HFFc6 (cell line): ENCODE measurements at regions not wholly inside any gene's neighbourhood (a gene's known extent, or its start where the extent isn't known, plus 50 kb on each side); places are given as distances from the start of the nearest gene placed in this dataset.
A peak's percentile ranks its signal among the peaks of the same experiment; 100 is the strongest.
"Not testable (repeated sequence)": the region's sequence is repeated elsewhere in the genome, so short reads cannot be mapped to it uniquely, and the experiment has no call there.

Source experiments
- DNase-seq: peaks from one replicate; pipeline ENCODE4 v3.0.0-alpha.2; 2018
- H3K27ac Mint-ChIP-seq: 2 replicates; pipeline ENCODE4 v1.8.0; 2020; ENCODE audit warnings: mild to moderate bottlenecking, mixed read lengths
- H3K27me3 Mint-ChIP-seq: 2 replicates; pipeline ENCODE4 v1.8.0; 2021; ENCODE audit warnings: mild to moderate bottlenecking, moderate library complexity, mixed read lengths; ENCODE audit not compliant: insufficient read depth
- H3K36me3 Mint-ChIP-seq: 2 replicates; pipeline ENCODE4 v1.8.0; 2021; ENCODE audit warnings: low read depth, mixed read lengths
- H3K4me1 Mint-ChIP-seq: 2 replicates; pipeline ENCODE4 v1.8.0; 2020; ENCODE audit warnings: low read depth, mixed read lengths
- H3K4me3 Mint-ChIP-seq: 2 replicates; pipeline ENCODE4 v1.8.0; 2020; ENCODE audit warnings: mild to moderate bottlenecking, moderate library complexity, mixed read lengths
- H3K9me3 Mint-ChIP-seq: 2 replicates; pipeline ENCODE4 v1.8.0; 2020; ENCODE audit warnings: mild to moderate bottlenecking, mixed read lengths
- CTCF ChIP-seq: fragments of 200-600 bp; sonication (generic); IDR thresholded peaks from 2 replicates; pipeline ENCODE4 v1.5.0; 2021; ENCODE audit warnings: antibody characterized with exemption, mild to moderate bottlenecking

DNA sequence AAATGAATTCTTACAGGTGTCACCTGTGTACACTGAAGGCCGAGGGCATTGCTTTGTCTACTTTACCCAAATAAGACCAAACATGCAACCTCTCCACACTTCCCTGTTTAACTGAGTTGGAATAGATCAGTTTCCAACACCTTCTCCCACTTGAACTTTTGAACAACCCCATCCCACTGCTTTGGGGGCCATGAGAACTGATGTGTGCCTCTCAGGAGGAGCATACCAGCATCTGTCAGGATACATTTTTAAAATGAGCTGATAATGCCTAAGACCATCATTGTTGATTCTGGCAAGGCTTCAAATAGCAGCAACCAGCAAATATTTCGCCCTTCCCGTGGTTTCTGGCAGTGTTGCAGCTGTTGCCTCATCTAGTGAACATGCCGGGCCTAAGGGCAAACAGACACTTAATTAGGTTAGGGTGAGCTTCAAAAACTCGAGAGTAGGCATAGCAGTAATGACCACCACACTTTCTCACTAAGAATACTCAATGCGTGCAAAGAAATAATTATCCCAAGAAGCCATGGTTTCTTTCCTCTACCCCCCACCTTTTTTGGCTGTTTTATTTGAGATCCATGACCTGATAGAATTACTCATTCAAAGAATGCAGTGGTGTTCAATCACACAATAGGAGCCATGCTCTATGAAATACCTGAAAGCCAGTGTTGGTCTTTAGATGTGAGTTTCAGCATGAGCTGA is 63.7 kb downstream of the MAP10 start:
- Mint-ChIP-seq H3K4me1 (peaks cover 7% of the 10 kb centered on the region; the same call in 1 of the 2 replicates), H3K4me3 (no peak overlapping the region), H3K36me3 (no peaks in the 10 kb centered on the region), H3K27me3 (no peaks in the 10 kb centered on the region; the same call in 1 of the 2 replicates), H3K27ac (no peak overlapping the region), H3K9me3 (peaks cover 27% of the 10 kb centered on the region; the same call in 1 of the 2 replicates)
- no peak for TF ChIP-seq CTCF
- peak; percentile 39 for DNase-seq

DNA sequence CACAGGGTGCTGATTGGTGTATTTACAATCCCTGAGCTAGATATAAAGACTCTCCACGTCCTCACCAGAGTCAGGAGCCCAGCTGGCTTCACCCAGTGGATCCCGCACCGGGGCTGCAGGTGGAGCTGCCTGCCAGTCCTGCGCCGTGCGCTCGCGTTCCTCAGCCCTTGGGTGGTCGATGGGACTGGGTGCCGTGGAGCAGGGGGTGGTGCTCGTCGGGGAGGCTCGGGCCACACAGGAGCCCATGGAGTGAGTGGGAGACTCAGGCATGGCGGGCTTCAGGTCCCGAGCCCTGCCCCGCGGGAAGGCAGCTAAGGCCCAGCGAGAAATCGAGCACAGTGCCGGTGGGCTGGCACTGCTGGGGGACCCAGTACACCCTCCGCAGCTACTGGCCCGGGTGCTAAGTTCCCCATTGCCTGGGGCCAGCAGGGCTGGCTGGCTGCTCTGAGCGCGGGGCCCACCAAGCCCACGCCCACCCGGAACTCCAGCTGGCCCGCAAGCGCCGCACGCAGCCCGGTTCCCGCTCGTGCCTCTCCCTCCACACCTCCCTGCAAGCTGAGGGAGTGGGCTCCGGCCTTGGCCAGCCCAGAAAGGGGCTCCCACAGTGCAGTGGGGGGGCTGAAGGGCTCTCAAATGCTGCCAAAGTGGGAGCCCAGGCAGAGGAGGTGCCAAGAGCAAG is 66.2 kb downstream of the MAP10 start:
- H3K9me3 Mint-ChIP-seq, result peaks cover 27% of the 10 kb centered on the region; the same call in 1 of the 2 replicates
- not testable (repeated sequence) for H3K4me1 Mint-ChIP-seq, DNase-seq, H3K36me3 Mint-ChIP-seq, H3K4me3 Mint-ChIP-seq, H3K27me3 Mint-ChIP-seq, H3K27ac Mint-ChIP-seq

GRCh38 chr1:232872284-232872683 is 67.1 kb downstream of the MAP10 start:
- peaks cover 7% of the 10 kb centered on the region; the same call in 1 of the 2 replicates for H3K4me1 Mint-ChIP-seq
- H3K36me3 Mint-ChIP-seq, result no peaks in the 10 kb centered on the region
- H3K9me3 Mint-ChIP-seq, result peaks cover 27% of the 10 kb centered on the region; the same call in 1 of the 2 replicates
- peaks cover 2% of the 10 kb centered on the region; the same call in 1 of the 2 replicates for H3K27me3 Mint-ChIP-seq
- DNase-seq, result no peak
- no peak overlapping the region for H3K4me3 Mint-ChIP-seq
- no peak for TF ChIP-seq CTCF
- H3K27ac Mint-ChIP-seq, result no peak overlapping the region

DNA sequence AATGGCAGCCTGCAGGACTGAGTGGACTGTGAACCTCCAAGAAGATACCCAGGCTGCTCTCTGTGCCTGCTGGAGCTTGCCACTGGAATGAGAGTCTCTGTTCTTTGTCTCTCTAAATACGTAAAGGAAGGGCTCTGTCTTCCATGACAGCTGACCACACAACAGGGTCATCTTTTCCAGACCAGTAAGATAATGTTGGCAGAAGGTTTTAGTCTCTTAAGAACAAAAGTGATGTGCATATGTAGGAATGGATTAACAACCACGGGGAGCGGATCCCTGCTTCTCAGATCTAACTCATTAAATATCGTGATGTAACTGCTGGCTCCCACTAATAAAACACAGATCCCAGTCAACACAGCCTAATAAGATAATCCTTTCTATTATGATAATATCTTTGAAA is 67.5 kb downstream of the MAP10 start:
- Mint-ChIP-seq H3K4me3 (no peak overlapping the region), H3K36me3 (no peaks in the 10 kb centered on the region), H3K27me3 (peaks cover 2% of the 10 kb centered on the region; the same call in 1 of the 2 replicates), H3K9me3 (peaks cover 27% of the 10 kb centered on the region; the same call in 1 of the 2 replicates), H3K27ac (no peak overlapping the region), H3K4me1 (peaks cover 7% of the 10 kb centered on the region; the same call in 1 of the 2 replicates)
- TF ChIP-seq CTCF, result no peak
- DNase-seq, result no peak

- DNase-seq, result no peak
- Mint-ChIP-seq H3K4me3 (no peak overlapping the region), H3K27ac (no peak overlapping the region), H3K4me1 (peaks cover 7% of the 10 kb centered on the region; the same call in 1 of the 2 replicates), H3K36me3 (no peaks in the 10 kb centered on the region), H3K27me3 (peaks cover 2% of the 10 kb centered on the region; the same call in 1 of the 2 replicates), H3K9me3 (peaks cover 27% of the 10 kb centered on the region; the same call in 1 of the 2 replicates)
- no peak for TF ChIP-seq CTCF
Measured at GRCh38 chr1:232873412-232873811, 68.2 kb downstream of the MAP10 start.

- H3K4me3 Mint-ChIP-seq, result no peak overlapping the region
- H3K4me1 Mint-ChIP-seq, result peaks cover 4% of the 10 kb centered on the region; the same call in 1 of the 2 replicates
- H3K27ac Mint-ChIP-seq, result no peak overlapping the region
- peaks cover 27% of the 10 kb centered on the region; the same call in 1 of the 2 replicates for H3K9me3 Mint-ChIP-seq
- H3K27me3 Mint-ChIP-seq, result peaks cover 2% of the 10 kb centered on the region; the same call in 1 of the 2 replicates
- TF ChIP-seq CTCF, result no peak
- DNase-seq, result no peak
- no peaks in the 10 kb centered on the region for H3K36me3 Mint-ChIP-seq
Measured at GRCh38 chr1:232873931-232874330, 68.7 kb downstream of the MAP10 start.
